Fibroblast of skin of left biceps (primary cell): ENCODE measurements at regions not wholly inside any gene's neighbourhood (a gene's known extent, or its start where the extent isn't known, plus 50 kb on each side); places are given as distances from the start of the nearest gene placed in this dataset.

Experiments used
- DNase-seq, 2 experiments: peaks; one replicate each; pipeline ENCODE4 v3.0.0-alpha.2; 2013; ENCODE audit warnings: low read depth in 2 of 2

GRCh38 chr9:2568689-2569088 is 52.9 kb upstream of the VLDLR start:
- no peak for DNase-seq

GRCh38 chr9:2570615-2571479 is 50.7 kb upstream of the VLDLR start:
- DNase-seq, result no peak
